Stomach (tissue), 4 donors: ENCODE measurements at regions not wholly inside any gene's neighbourhood (a gene's known extent, or its start where the extent isn't known, plus 50 kb on each side); places are given as distances from the start of the nearest gene placed in this dataset.

Experiments
- EP300 ChIP-seq: sonication (generic); formaldehyde crosslinking; IDR thresholded peaks from one replicate; pipeline ENCODE4 v1.6.1; 2017; ENCODE audit warnings: antibody characterized with exemption
- POLR2A ChIP-seq, 4 donors: fragments of 450-650 bp; IDR thresholded peaks; one replicate each; pipeline ENCODE4 v1.6.1; 2016; ENCODE audit warnings: antibody characterized with exemption in 4 of 4, control low read depth in 2 of 4, mild to moderate bottlenecking in 1 of 4, moderate library complexity in 1 of 4
- POLR2AphosphoS5 ChIP-seq, 3 donors: sonication (generic); formaldehyde crosslinking; IDR thresholded peaks; one replicate each; pipeline ENCODE4 v1.6.1; 2016; ENCODE audit warnings: antibody characterized with exemption in 3 of 3

- TF ChIP-seq POLR2AphosphoS5 (IDR thresholded peaks at IDR 0.05) (no peak), POLR2A (IDR thresholded peaks at IDR 0.05) (no peak), EP300 (no peak)
These were observed 57.0 kb upstream of the EPB41L1 start for GRCh38 chr20:36097337-36098151.
